Hepatocyte (in vitro differentiated cells): ENCODE measurements at regions not wholly inside any gene's neighbourhood (a gene's known extent, or its start where the extent isn't known, plus 50 kb on each side); places are given as distances from the start of the nearest gene placed in this dataset.

Source experiments
- DNase-seq: peaks from one replicate; pipeline ENCODE4 v3.0.0-alpha.2; 2016; ENCODE audit warnings: low spot score
- H2AFZ ChIP-seq: fragments of 200-600 bp; sonication (generic); 2 replicates; pipeline ENCODE4 v1.6.0; 2016; ENCODE audit warnings: antibody characterized with exemption, mild to moderate bottlenecking
- H3K27ac ChIP-seq: fragments of 200-600 bp; sonication (generic); 2 replicates; pipeline ENCODE4 v1.5.1; 2016; ENCODE audit warnings: mild to moderate bottlenecking
- H3K27me3 ChIP-seq: fragments of 200-600 bp; sonication (generic); 2 replicates; pipeline ENCODE4 v1.6.1; 2016
- H3K36me3 ChIP-seq: fragments of 200-600 bp; sonication (generic); replicated peaks from 2 replicates; pipeline ENCODE4 v1.5.1; 2016; ENCODE audit warnings: low read depth; ENCODE audit not compliant: insufficient read depth
- H3K4me1 ChIP-seq: fragments of 200-600 bp; sonication (generic); 2 replicates; pipeline ENCODE4 v1.5.1; 2016; ENCODE audit warnings: mild to moderate bottlenecking, moderate library complexity; ENCODE audit not compliant: insufficient read depth
- H3K4me2 ChIP-seq: fragments of 200-600 bp; sonication (generic); 2 replicates; pipeline ENCODE4 v1.6.0; 2016
- H3K4me3 ChIP-seq: fragments of 200-600 bp; sonication (generic); 2 replicates; pipeline ENCODE4 v1.5.1; 2016; ENCODE audit warnings: mild to moderate bottlenecking
- H3K79me2 ChIP-seq: fragments of 200-600 bp; sonication (generic); 2 replicates; pipeline ENCODE4 v1.6.0; 2017; ENCODE audit warnings: mild to moderate bottlenecking
- H3K9me2 ChIP-seq: fragments of 200-600 bp; sonication (generic); replicated peaks from 2 replicates; pipeline ENCODE4 v1.6.0; 2017; ENCODE audit warnings: mild to moderate bottlenecking; ENCODE audit not compliant: insufficient read depth
- H3K9me3 ChIP-seq: fragments of 200-600 bp; sonication (generic); 2 replicates; pipeline ENCODE4 v1.5.1; 2016; ENCODE audit warnings: low read depth, mild to moderate bottlenecking
- H4K20me1 ChIP-seq: fragments of 200-600 bp; sonication (generic); 2 replicates; pipeline ENCODE4 v1.6.0; 2016; ENCODE audit warnings: mild to moderate bottlenecking; ENCODE audit not compliant: insufficient read depth, poor library complexity, severe bottlenecking
- EZH2 ChIP-seq: fragments of 200-600 bp; sonication (generic); IDR thresholded peaks from 2 replicates; pipeline ENCODE4 v1.6.1; 2016; ENCODE audit warnings: antibody characterized with exemption, mild to moderate bottlenecking, borderline replicate concordance
- EZH2phosphoT487 ChIP-seq: fragments of 200-600 bp; sonication (generic); IDR thresholded peaks from one replicate; pipeline ENCODE4 v1.6.1; 2018; ENCODE audit warnings: antibody characterized with exemption, mild to moderate bottlenecking, low read depth, moderate library complexity; ENCODE audit not compliant: unreplicated experiment, severe bottlenecking
- WGBS: methylation state at CpG from one replicate; pipeline ENCODE4 v1.1.6; 2016; ENCODE audit warnings: low lambda C conversion rate; ENCODE audit errors: missing lambda C conversion rate; 5-methylcytosine and 5-hydroxymethylcytosine counted together
- TF ChIP-seq, protein P1 (sequence below): fragments of 200-600 bp; sonication (generic); IDR thresholded peaks from 2 replicates; pipeline ENCODE4 v1.5.1; 2016; ENCODE audit warnings: antibody characterized with exemption, mild to moderate bottlenecking; ENCODE audit not compliant: poor library complexity

DNA sequence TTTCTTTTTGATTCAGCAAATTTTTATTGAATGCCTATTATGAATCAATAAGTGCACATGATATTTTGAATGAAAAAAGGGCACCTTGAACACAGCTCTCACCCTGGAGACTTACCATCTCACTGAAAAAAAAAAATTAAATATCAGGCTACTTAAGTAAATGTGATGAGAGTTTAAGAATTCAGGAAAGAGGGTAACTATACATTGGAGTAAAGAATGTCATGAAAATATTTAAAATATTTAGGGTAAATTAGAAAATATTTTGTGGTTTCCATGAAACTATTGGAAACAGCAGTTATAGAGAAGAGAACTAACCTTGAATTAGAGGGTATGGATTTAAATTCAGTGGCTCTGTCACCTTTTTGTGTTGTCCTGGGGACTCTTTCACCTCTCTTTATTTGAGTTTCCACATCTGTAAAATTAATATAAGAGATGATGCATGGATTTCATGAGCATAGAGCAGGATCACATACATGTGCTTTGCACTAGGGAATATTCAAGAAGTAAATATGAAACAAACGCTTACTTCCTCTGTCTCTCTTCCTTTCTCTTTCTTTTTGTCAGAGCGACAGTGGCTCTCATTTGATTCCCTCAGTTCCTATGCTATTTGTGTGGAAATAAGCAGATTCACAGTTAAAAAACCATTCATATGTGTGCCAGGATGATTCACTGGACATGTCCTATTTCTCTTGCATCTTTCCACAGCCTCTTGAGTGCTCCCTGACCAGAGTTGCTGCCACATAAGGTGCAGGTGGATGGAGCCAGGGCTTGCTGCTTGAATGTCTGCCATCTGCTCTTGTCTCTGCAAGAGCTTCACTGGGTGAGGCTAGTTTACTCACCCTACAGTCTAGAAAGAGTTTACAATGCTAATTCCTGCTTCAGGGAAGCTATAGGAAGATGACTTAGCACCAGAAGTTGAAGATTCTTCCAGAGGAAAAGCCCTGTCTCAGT lies 533.1 kb downstream of the ETS1 start:
- no peaks in the 10 kb centered on the region for H3K4me1 ChIP-seq
- H2AFZ ChIP-seq, result no peak overlapping the region
- DNase-seq, result no peak
- no peaks in the 10 kb centered on the region for H3K9me3 ChIP-seq
- H3K4me3 ChIP-seq, result no peak overlapping the region
- no peak overlapping the region for H3K4me2 ChIP-seq
- H3K27ac ChIP-seq, result no peak overlapping the region
- no peaks in the 10 kb centered on the region for H3K79me2 ChIP-seq
- H3K9me2 ChIP-seq, result no peaks in the 10 kb centered on the region
- no peaks in the 10 kb centered on the region for H4K20me1 ChIP-seq
- no peaks in the 10 kb centered on the region for H3K27me3 ChIP-seq
- no peaks in the 10 kb centered on the region for H3K36me3 ChIP-seq
- WGBS, result 91% methylated on average over 2 of the region's 2 CpGs
- TF ChIP-seq, protein P1, sequence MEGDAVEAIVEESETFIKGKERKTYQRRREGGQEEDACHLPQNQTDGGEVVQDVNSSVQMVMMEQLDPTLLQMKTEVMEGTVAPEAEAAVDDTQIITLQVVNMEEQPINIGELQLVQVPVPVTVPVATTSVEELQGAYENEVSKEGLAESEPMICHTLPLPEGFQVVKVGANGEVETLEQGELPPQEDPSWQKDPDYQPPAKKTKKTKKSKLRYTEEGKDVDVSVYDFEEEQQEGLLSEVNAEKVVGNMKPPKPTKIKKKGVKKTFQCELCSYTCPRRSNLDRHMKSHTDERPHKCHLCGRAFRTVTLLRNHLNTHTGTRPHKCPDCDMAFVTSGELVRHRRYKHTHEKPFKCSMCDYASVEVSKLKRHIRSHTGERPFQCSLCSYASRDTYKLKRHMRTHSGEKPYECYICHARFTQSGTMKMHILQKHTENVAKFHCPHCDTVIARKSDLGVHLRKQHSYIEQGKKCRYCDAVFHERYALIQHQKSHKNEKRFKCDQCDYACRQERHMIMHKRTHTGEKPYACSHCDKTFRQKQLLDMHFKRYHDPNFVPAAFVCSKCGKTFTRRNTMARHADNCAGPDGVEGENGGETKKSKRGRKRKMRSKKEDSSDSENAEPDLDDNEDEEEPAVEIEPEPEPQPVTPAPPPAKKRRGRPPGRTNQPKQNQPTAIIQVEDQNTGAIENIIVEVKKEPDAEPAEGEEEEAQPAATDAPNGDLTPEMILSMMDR, result no peak
- TF ChIP-seq EZH2phosphoT487 (no peak), EZH2 (no peak)

DNA sequence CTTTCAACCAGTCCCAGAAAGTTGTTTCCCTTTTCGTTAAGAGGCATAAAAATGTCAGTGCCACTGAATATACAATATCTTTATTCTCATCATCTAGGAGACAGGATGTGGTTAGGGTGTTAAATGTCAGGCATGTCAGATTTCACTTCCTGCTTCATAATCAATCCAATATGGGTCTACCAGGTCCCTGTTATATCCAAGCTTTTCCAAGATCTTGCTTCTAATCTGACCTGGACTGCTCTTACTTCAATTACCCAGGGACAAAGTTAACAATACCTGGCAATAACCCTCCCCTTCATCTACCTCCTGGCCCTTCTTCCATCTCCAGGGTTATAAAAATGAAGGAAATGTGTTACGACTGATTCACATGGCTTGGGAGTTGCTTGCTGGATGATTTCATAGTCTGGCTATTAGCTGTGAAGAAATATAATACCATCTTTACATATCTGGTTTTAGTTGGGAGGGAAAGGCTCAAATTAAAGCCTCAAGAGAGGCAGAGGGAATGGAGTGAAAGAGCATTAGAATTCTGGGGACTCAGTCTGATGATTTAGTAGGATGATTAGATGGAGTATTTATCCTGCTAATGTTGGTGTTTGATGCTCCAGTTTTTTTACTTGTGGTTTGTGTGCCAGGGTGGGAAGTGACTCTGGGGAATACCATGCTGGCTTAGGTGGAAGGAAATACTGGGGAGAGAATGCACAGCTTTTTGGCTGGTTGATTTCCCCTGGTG lies 534.3 kb downstream of the ETS1 start:
- Histone ChIP-seq H3K9me2 (no peaks in the 10 kb centered on the region), H4K20me1 (no peaks in the 10 kb centered on the region), H3K79me2 (no peaks in the 10 kb centered on the region), H3K9me3 (no peaks in the 10 kb centered on the region), H2AFZ (no peak overlapping the region), H3K27me3 (no peaks in the 10 kb centered on the region), H3K36me3 (no peaks in the 10 kb centered on the region), H3K4me1 (no peaks in the 10 kb centered on the region), H3K4me3 (no peak overlapping the region), H3K4me2 (no peak overlapping the region), H3K27ac (no peak overlapping the region)
- WGBS, result 55% methylated on average over 2 of the region's 2 CpGs
- TF ChIP-seq, protein P1, result no peak
- no peak for DNase-seq

DNA sequence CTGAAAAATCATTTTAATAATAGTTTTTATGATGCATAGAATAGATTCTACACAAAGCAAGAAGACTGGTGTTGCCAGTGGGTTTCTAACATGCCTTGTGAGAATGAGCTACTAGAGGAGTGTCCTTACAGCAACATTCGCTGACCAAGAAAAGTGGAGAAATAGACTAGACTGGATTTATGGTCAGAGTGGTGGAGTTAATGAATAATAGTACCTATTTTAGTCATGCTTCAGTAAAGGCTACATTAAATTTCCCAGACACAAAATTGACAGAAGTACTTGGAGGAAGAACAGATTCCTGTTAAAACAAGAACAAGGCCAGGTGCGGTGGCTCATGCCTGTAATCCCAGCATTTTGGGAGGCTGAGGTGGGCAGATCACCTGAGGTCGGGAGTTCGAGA lies 539.2 kb downstream of the ETS1 start:
- H4K20me1 ChIP-seq, result no peaks in the 10 kb centered on the region
- no peak for DNase-seq
- no peaks in the 10 kb centered on the region for H3K79me2 ChIP-seq
- WGBS, result 86% methylated on average over 4 of the region's 4 CpGs
- H3K9me3 ChIP-seq, result no peaks in the 10 kb centered on the region
- H3K4me2 ChIP-seq, result no peak overlapping the region
- no peaks in the 10 kb centered on the region for H3K36me3 ChIP-seq
- no peaks in the 10 kb centered on the region for H3K27me3 ChIP-seq
- no peaks in the 10 kb centered on the region for H3K4me1 ChIP-seq
- no peaks in the 10 kb centered on the region for H3K9me2 ChIP-seq
- H3K27ac ChIP-seq, result no peak overlapping the region
- H3K4me3 ChIP-seq, result no peak overlapping the region
- H2AFZ ChIP-seq, result no peak overlapping the region
- TF ChIP-seq EZH2 (no peak), EZH2phosphoT487 (no peak)
- TF ChIP-seq, protein P1, result no peak
